Fibroblast of lung (primary cell): ENCODE measurements at regions not wholly inside any gene's neighbourhood (a gene's known extent, or its start where the extent isn't known, plus 50 kb on each side); places are given as distances from the start of the nearest gene placed in this dataset.
"Not testable (repeated sequence)": the region's sequence is repeated elsewhere in the genome, so short reads cannot be mapped to it uniquely, and the experiment has no call there.

Experiments used
- DNase-seq, 2 donors: peaks; one replicate each; pipeline versions ENCODE4 v3.0.0 to v3.0.0-alpha.2; 2010; ENCODE audit warnings: low read depth in 2 of 2
- H2AFZ ChIP-seq: 2 replicates; pipeline ENCODE4 v1.5.1; 2012; ENCODE audit warnings: low read length, control low read depth, inconsistent platforms
- H3K27ac ChIP-seq: 2 replicates; pipeline ENCODE4 v1.5.1; 2011; ENCODE audit warnings: low read length, control low read depth; ENCODE audit not compliant: insufficient read depth
- H3K27me3 ChIP-seq: 2 replicates; pipeline ENCODE4 v1.5.1; 2011; ENCODE audit warnings: mild to moderate bottlenecking, low read length; ENCODE audit not compliant: control insufficient read depth, insufficient read depth
- H3K36me3 ChIP-seq: 2 replicates; pipeline ENCODE4 v1.5.1; 2011; ENCODE audit warnings: low read length; ENCODE audit not compliant: control insufficient read depth, insufficient read depth
- H3K4me1 ChIP-seq: 2 replicates; pipeline ENCODE4 v1.5.1; 2011; ENCODE audit warnings: low read length; ENCODE audit not compliant: control insufficient read depth, insufficient read depth; ENCODE audit errors: extremely low read depth
- H3K4me2 ChIP-seq: 2 replicates; pipeline ENCODE4 v1.5.1; 2011; ENCODE audit warnings: low read length, control low read depth; ENCODE audit not compliant: insufficient read depth; ENCODE audit errors: extremely low read depth
- H3K4me3 ChIP-seq, 4 experiments: fragments of 200-600 bp in 1 of 4; sonication (generic) in 1 of 4; replicated peaks in 1 of 4; 2 replicates each; pipeline ENCODE4 v1.5.1; 2011 to 2016; ENCODE audit warnings: low read length in 4 of 4, low read depth in 3 of 4, mild to moderate bottlenecking in 3 of 4, control low read depth in 2 of 4, inconsistent platforms in 1 of 4, mixed read lengths in 1 of 4; ENCODE audit not compliant: insufficient read depth in 1 of 4; ENCODE audit errors: control extremely low read depth in 1 of 4
- H3K79me2 ChIP-seq: 2 replicates; pipeline ENCODE4 v1.5.1; 2012; ENCODE audit warnings: mild to moderate bottlenecking, low read length, inconsistent platforms; ENCODE audit not compliant: control insufficient read depth, insufficient read depth
- H3K9ac ChIP-seq: 2 replicates; pipeline ENCODE4 v1.5.1; 2011; ENCODE audit warnings: mild to moderate bottlenecking, low read length, control low read depth; ENCODE audit not compliant: insufficient read depth
- H3K9me3 ChIP-seq: 2 replicates; pipeline ENCODE4 v1.5.1; 2012; ENCODE audit warnings: low read depth, low read length; ENCODE audit not compliant: control insufficient read depth, insufficient read depth
- H4K20me1 ChIP-seq: 2 replicates; pipeline ENCODE4 v1.5.1; 2011; ENCODE audit warnings: low read length; ENCODE audit not compliant: control insufficient read depth, insufficient read depth; ENCODE audit errors: extremely low read depth
- EZH2 ChIP-seq: IDR thresholded peaks from 2 replicates; pipeline ENCODE4 v1.5.1; 2012; ENCODE audit warnings: low read length, control low read depth, mild to moderate bottlenecking; ENCODE audit errors: missing control alignments
- TF ChIP-seq, protein P1 (sequence below), 2 donors: IDR thresholded peaks in 1 of 2; conservative IDR thresholded peaks in 1 of 2; 1 replicate in 1 of 2; 2 replicates in 1 of 2; pipeline ENCODE4 v1.5.1; 2011 to 2012; ENCODE audit warnings: low read length in 2 of 2, control low read depth in 1 of 2, inconsistent platforms in 1 of 2, low read depth in 1 of 2, mild to moderate bottlenecking in 1 of 2

DNA sequence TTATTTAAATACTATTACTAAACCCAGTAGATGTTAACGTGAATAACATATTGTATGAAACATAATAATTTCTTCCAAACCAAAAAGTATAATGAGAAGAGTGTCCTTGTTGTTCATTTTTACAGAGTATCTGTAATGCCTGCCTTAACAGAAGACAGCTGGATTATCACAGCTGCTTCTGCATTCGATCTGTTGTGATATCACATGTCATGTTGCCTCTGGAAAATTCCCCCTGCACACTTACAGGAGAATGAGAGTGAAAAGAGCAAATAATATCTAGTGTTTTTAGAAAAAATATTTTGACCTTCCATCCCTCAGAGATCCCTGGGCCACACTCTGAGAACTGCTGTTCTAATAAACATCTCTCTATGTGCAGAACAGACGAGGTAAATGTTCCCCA lies 240.1 kb upstream of the NOCT start:
- Histone ChIP-seq H3K27me3 (no peaks in the 10 kb centered on the region), H3K79me2 (no peaks in the 10 kb centered on the region), H3K36me3 (no peaks in the 10 kb centered on the region), H3K4me1 (no peaks in the 10 kb centered on the region), H3K4me2 (no peak overlapping the region), H4K20me1 (no peaks in the 10 kb centered on the region), H3K9ac (no peak overlapping the region), H3K27ac (no peak overlapping the region), H3K9me3 (no peaks in the 10 kb centered on the region), H3K4me3 (no peak overlapping the region), H2AFZ (no peak overlapping the region)
- no peak for TF ChIP-seq EZH2
- TF ChIP-seq, protein P1, sequence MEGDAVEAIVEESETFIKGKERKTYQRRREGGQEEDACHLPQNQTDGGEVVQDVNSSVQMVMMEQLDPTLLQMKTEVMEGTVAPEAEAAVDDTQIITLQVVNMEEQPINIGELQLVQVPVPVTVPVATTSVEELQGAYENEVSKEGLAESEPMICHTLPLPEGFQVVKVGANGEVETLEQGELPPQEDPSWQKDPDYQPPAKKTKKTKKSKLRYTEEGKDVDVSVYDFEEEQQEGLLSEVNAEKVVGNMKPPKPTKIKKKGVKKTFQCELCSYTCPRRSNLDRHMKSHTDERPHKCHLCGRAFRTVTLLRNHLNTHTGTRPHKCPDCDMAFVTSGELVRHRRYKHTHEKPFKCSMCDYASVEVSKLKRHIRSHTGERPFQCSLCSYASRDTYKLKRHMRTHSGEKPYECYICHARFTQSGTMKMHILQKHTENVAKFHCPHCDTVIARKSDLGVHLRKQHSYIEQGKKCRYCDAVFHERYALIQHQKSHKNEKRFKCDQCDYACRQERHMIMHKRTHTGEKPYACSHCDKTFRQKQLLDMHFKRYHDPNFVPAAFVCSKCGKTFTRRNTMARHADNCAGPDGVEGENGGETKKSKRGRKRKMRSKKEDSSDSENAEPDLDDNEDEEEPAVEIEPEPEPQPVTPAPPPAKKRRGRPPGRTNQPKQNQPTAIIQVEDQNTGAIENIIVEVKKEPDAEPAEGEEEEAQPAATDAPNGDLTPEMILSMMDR (conservative IDR thresholded peaks at IDR 0.05 in 1 of 2, IDR thresholded peaks at IDR 0.05 in 1 of 2; ENCODE audit: low read depth in 1 of 2, low read length in 2 of 2) = no peak
- no peak for DNase-seq

- H3K79me2 ChIP-seq = no peaks in the 10 kb centered on the region
- TF ChIP-seq, protein P1 (conservative IDR thresholded peaks at IDR 0.05 in 1 of 2, IDR thresholded peaks at IDR 0.05 in 1 of 2; ENCODE audit: low read depth in 1 of 2, low read length in 2 of 2) = no peak
- TF ChIP-seq EZH2 = no peak
- H3K4me1 ChIP-seq = no peaks in the 10 kb centered on the region
- no peak for DNase-seq
- H3K4me3 ChIP-seq = no peak overlapping the region
- H3K27me3 ChIP-seq = no peaks in the 10 kb centered on the region
- no peak overlapping the region for H3K9ac ChIP-seq
- H3K36me3 ChIP-seq = no peaks in the 10 kb centered on the region
- no peak overlapping the region for H3K4me2 ChIP-seq
- no peak overlapping the region for H3K27ac ChIP-seq
- H3K9me3 ChIP-seq = no peaks in the 10 kb centered on the region
- no peaks in the 10 kb centered on the region for H4K20me1 ChIP-seq
- no peak overlapping the region for H2AFZ ChIP-seq
Observed at GRCh38 chr4:138774940-138775339, 240.6 kb upstream of the NOCT start.

GRCh38 chr4:138774125-138774524 lies 241.5 kb upstream of the NOCT start:
- not testable (repeated sequence) for H3K27ac ChIP-seq, H3K27me3 ChIP-seq, H2AFZ ChIP-seq

More at GRCh38 chr4:138774125-138774524, 241.5 kb upstream of the NOCT start:
- H3K4me2 ChIP-seq, H3K9ac ChIP-seq, H4K20me1 ChIP-seq, H3K9me3 ChIP-seq, H3K79me2 ChIP-seq, H3K4me3 ChIP-seq, H3K4me1 ChIP-seq, H3K36me3 ChIP-seq, DNase-seq: not testable (repeated sequence)
